Kidney (tissue), 13 donors: ENCODE measurements at regions not wholly inside any gene's neighbourhood (a gene's known extent, or its start where the extent isn't known, plus 50 kb on each side); places are given as distances from the start of the nearest gene placed in this dataset.

Source experiments
- DNase-seq, 5 donors: peaks; one replicate each; pipeline ENCODE4 v3.0.0-alpha.2; 2013 to 2020
- FAIRE-seq: peaks from 2 replicates; lab custom pipeline; 2012; peaks lifted over from hg19 to GRCh38; lab: Jason Lieb, UNC
- H3K27ac ChIP-seq, 2 donors: one replicate each; pipeline ENCODE4 v1.7.0; 2013; ENCODE audit warnings: low read depth in 2 of 2, low read length in 2 of 2, inconsistent platforms in 1 of 2
- H3K27me3 ChIP-seq: one replicate; pipeline ENCODE4 v1.7.1; 2013; ENCODE audit warnings: low read length, inconsistent platforms; ENCODE audit not compliant: control insufficient read depth, insufficient read depth
- H3K36me3 ChIP-seq, 3 donors: one replicate each; pipeline versions ENCODE4 v1.7.0 to v1.7.1; 2013; ENCODE audit warnings: low read length in 3 of 3, control low read depth in 1 of 3, inconsistent platforms in 1 of 3; ENCODE audit not compliant: insufficient read depth in 3 of 3, control insufficient read depth in 2 of 3
- H3K4me1 ChIP-seq, 3 donors: one replicate each; pipeline versions ENCODE4 v1.7.0 to v1.7.1; 2013; ENCODE audit warnings: low read length in 3 of 3, inconsistent platforms in 1 of 3, low read depth in 1 of 3; ENCODE audit not compliant: control insufficient read depth in 2 of 3, insufficient read depth in 2 of 3
- H3K4me3 ChIP-seq, 3 donors: one replicate each; pipeline versions ENCODE4 v1.7.0 to v1.8.1; 2013; ENCODE audit warnings: low read length in 3 of 3, control low read depth in 1 of 3, inconsistent platforms in 1 of 3
- H3K9ac ChIP-seq, 3 donors: one replicate each; pipeline versions ENCODE4 v1.7.0 to v1.7.1; 2013; ENCODE audit warnings: low read length in 3 of 3, control low read depth in 1 of 3, inconsistent platforms in 1 of 3
- H3K9me3 ChIP-seq, 3 donors: one replicate each; pipeline versions ENCODE4 v1.7.0 to v1.7.1; 2013; ENCODE audit warnings: low read length in 3 of 3, control low read depth in 1 of 3, inconsistent platforms in 1 of 3; ENCODE audit not compliant: control insufficient read depth in 2 of 3, insufficient read depth in 1 of 3
- CTCF ChIP-seq: IDR thresholded peaks from 3 replicates; pipeline ENCODE4 v1.5.1; 2012; ENCODE audit warnings: mild to moderate bottlenecking, moderate library complexity, borderline replicate concordance; ENCODE audit not compliant: insufficient read depth; ENCODE audit errors: extremely low read depth
- intact Hi-C: fragments of 100-400 bp; cut with DNase I; formaldehyde crosslinking; loops from one replicate; pipeline ENCODE4 v1.11.1; 2022
- donor health status: control.
- donor health status: control.
- donor health status: control.
- donor health status: control.
- donor health status: control.
- donor health status: DM: yes; HTN: yes; CAD: no.
- donor health status: Normal renal cell carcinoma (clear cell type).

- no peak for FAIRE-seq
- no peak overlapping the region for H3K27ac ChIP-seq
- intact Hi-C loops, result no loop called here
- no peaks in the 10 kb centered on the region for H3K9me3 ChIP-seq
- no peak for TF ChIP-seq CTCF
- no peaks in the 10 kb centered on the region for H3K27me3 ChIP-seq
- H3K9ac ChIP-seq, result no peak overlapping the region
- H3K4me3 ChIP-seq, result no peak overlapping the region
- no peak for DNase-seq
- H3K4me1 ChIP-seq, result no peaks in the 10 kb centered on the region
- no peaks in the 10 kb centered on the region for H3K36me3 ChIP-seq
These were observed 279.9 kb upstream of the RUNX1 start for GRCh38 chr21:35328856-35329455.

- Histone ChIP-seq H3K36me3 (no peaks in the 10 kb centered on the region), H3K4me1 (no peaks in the 10 kb centered on the region), H3K9me3 (no peaks in the 10 kb centered on the region), H3K4me3 (no peak overlapping the region), H3K27me3 (no peaks in the 10 kb centered on the region), H3K9ac (no peak overlapping the region), H3K27ac (no peak overlapping the region)
- intact Hi-C loops, result no loop called here
- TF ChIP-seq CTCF, result no peak
- DNase-seq, result no peak
- no peak for FAIRE-seq
These were observed 277.6 kb upstream of the RUNX1 start for GRCh38 chr21:35326677-35327076.

- no peak for FAIRE-seq
- no peak for TF ChIP-seq CTCF
These were observed 276.9 kb upstream of the RUNX1 start for GRCh38 chr21:35325953-35326352.

More at GRCh38 chr21:35325953-35326352, 276.9 kb upstream of the RUNX1 start:
- Histone ChIP-seq H3K36me3 (no peaks in the 10 kb centered on the region), H3K9me3 (no peaks in the 10 kb centered on the region), H3K27ac (no peak overlapping the region), H3K27me3 (no peaks in the 10 kb centered on the region), H3K4me3 (no peak overlapping the region), H3K9ac (no peak overlapping the region), H3K4me1 (no peaks in the 10 kb centered on the region)
- intact Hi-C loops, result no loop called here
- no peak for DNase-seq
